ENCODE measurements at regions not wholly inside any gene's neighbourhood (a gene's known extent, or its start where the extent isn't known, plus 50 kb on each side); places are given as distances from the start of the nearest gene placed in this dataset.

- no peak overlapping the region for H3K27ac Mint-ChIP-seq
- no peak for DNase-seq
- no peak overlapping the region for H3K4me3 Mint-ChIP-seq
- no peaks in the 10 kb centered on the region for H3K4me1 Mint-ChIP-seq
- H3K27me3 Mint-ChIP-seq (ENCODE audit: low read depth in 3 of 3) = peaks cover 0 to 3% (median 1%) of the 10 kb centered on the region in 3 donors
- no peaks in the 10 kb centered on the region for H3K36me3 Mint-ChIP-seq
- peaks cover 0 to 2% (median 0%) of the 10 kb centered on the region in 6 donors for H3K9me3 Mint-ChIP-seq
These were observed 652.6 kb downstream of the BCL11A start for GRCh38 chr2:59900728-59901452.

DNA sequence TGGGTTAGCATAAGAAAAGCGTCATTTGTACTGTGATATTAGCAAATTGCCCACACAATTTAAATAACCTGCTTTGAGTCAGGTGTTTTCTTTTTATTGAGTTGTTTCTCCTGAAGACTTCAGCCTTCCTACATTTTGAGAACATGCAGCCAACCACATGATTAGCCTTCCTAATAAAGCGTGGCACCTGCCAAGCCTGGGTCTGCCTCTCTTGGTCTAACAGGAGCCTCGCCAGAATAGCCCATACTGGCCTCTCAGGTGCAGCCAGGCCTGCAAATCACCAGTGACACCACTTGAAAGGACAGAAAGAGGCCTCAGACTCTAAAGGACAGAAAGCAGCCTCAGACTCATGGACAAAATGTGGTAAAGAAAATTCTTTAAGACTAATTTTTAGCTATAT, 653.8 kb downstream of the BCL11A start:
- Mint-ChIP-seq H3K9me3 (peaks cover 0 to 2% (median 0%) of the 10 kb centered on the region in 6 donors), H3K36me3 (no peaks in the 10 kb centered on the region), H3K4me1 (no peaks in the 10 kb centered on the region), H3K4me3 (no peak overlapping the region), H3K27ac (no peak overlapping the region), H3K27me3 (ENCODE audit: low read depth in 3 of 3) (peaks cover 0 to 2% (median 2%) of the 10 kb centered on the region in 3 donors)
- no peak for DNase-seq

DNA sequence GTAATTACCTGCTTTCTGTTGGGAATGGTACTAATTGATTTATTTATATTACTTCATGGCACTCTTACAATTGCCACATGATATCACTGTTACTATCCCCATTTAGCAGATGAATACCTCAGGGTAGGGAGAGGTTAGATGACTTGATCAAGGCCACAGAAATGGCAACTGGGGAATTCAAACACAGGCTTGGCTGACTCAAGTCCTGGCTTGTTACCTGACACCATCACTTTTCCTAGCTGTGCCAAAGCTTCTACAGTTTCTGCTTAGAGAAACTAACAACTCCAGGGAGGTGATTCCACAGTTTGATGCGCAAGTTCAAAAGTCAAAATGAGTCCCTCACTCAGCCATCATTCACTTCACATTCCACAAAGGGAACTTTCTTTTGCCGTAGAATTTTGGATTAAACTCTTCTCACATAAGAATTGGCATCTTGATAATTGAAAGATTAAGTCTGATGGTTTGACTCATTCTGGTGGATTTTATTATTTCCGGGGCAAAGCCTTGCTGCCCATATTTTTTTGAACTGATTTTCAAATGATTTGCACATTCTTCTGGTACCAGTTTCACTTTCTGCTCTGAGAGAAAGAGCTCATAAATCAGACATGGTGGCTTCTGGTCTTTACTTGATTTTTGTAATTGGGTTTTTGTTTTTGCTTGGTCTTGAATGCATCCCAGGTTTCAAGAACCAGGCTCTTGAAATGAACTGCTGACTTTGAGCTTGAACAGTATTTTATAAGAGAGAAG, 656.8 kb downstream of the BCL11A start:
- H3K27ac Mint-ChIP-seq = no peak overlapping the region
- peaks cover 0 to 2% (median 0%) of the 10 kb centered on the region in 6 donors for H3K9me3 Mint-ChIP-seq
- peaks cover 0 to 3% (median 2%) of the 10 kb centered on the region in 3 donors for H3K27me3 Mint-ChIP-seq (ENCODE audit: low read depth in 3 of 3)

DNA sequence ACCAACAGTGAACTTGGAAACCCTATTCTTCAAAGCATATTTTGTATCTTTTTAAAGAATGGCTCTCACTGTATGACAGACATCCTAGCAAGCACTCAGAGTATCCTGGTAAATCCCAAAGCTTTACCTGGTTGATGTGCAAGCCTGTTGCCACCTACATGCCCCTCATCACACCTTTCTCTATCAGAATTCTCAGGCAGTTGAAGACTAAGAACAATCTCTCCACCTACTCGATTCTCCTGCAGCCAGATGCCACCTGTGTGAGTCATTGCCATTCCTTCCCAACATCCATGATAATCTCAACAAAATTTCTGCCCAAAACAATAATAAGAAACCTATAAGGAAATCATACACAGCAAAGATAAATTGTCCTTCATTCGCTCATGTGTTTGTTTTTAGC, 659.8 kb downstream of the BCL11A start:
- peaks cover 0 to 1% (median 0%) of the 10 kb centered on the region in 6 donors for H3K9me3 Mint-ChIP-seq
- H3K27ac Mint-ChIP-seq = no peak overlapping the region
- no peaks in the 10 kb centered on the region for H3K36me3 Mint-ChIP-seq
- H3K4me1 Mint-ChIP-seq = no peaks in the 10 kb centered on the region
- no peak for DNase-seq
- no peak overlapping the region for H3K4me3 Mint-ChIP-seq
- H3K27me3 Mint-ChIP-seq (ENCODE audit: low read depth in 3 of 3) = peaks cover 0 to 3% (median 2%) of the 10 kb centered on the region in 3 donors

More for the DNA sequence above, 656.8 kb downstream of the BCL11A start:
- no peak overlapping the region for H3K4me3 Mint-ChIP-seq
- no peak for DNase-seq
- no peaks in the 10 kb centered on the region for H3K36me3 Mint-ChIP-seq
- no peaks in the 10 kb centered on the region for H3K4me1 Mint-ChIP-seq

DNA sequence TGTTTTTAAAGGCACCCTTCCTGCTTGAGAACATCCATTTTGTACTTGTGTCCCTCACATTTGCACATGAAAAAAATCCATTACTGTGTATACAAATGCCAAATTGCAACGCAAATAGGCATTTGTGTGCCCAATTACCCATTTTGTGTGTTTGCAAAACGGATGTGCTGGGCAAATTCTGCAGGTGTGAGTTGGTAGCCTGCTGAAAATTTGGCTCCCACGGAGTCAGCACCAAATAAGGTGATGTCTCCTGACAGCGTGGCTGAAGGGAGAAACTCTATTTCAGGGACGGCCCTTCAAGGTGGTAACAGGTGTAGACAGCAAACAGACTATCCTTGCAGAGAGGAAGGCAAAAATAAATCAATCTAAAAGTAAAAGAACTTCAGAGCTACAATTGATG, 661.1 kb downstream of the BCL11A start:
- peaks cover 0 to 3% (median 0%) of the 10 kb centered on the region in 6 donors for H3K9me3 Mint-ChIP-seq
- peaks cover 5 to 11% of the 10 kb centered on the region in 2 donors for H3K4me1 Mint-ChIP-seq
- peaks cover 0 to 3% (median 2%) of the 10 kb centered on the region in 3 donors for H3K27me3 Mint-ChIP-seq (ENCODE audit: low read depth in 3 of 3)
- no peaks in the 10 kb centered on the region for H3K36me3 Mint-ChIP-seq
- no peak overlapping the region for H3K27ac Mint-ChIP-seq
- H3K4me3 Mint-ChIP-seq = no peak overlapping the region
- no peak for DNase-seq

GRCh38 chr2:59889305-59889704, 664.1 kb downstream of the BCL11A start:
- H3K9me3 Mint-ChIP-seq = peaks cover 0 to 5% (median 0%) of the 10 kb centered on the region in 6 donors

DNA sequence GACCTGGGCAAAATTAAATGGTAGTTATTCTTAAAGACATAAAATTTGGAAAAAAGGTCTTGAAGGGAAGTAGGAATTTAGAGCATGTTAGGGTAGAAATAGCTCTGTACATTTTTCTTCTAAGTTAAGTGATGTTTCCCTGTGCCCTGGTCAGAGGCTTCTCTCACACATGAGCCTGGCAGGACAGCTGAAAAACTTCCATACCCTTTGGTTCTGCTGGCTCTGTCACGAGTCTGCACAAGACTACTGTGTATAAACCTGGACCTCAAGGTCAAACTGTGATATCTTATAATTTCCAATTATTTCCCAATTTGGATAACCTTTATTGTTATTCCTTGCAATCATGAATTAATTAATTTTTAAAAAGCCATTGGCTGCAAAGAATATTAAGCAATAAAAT, 664.7 kb downstream of the BCL11A start:
- no peak for DNase-seq
- H3K27ac Mint-ChIP-seq = no peak overlapping the region
- H3K36me3 Mint-ChIP-seq = no peaks in the 10 kb centered on the region
- H3K4me3 Mint-ChIP-seq = no peak overlapping the region
- peaks cover 0 to 5% (median 0%) of the 10 kb centered on the region in 6 donors for H3K9me3 Mint-ChIP-seq
- H3K27me3 Mint-ChIP-seq (ENCODE audit: low read depth in 3 of 3) = peaks cover 0 to 5% (median 2%) of the 10 kb centered on the region in 3 donors
- H3K4me1 Mint-ChIP-seq = peaks cover 8 to 15% of the 10 kb centered on the region in 2 donors

More at GRCh38 chr2:59889305-59889704, 664.1 kb downstream of the BCL11A start:
- Mint-ChIP-seq H3K27ac (no peak overlapping the region), H3K36me3 (no peaks in the 10 kb centered on the region), H3K27me3 (ENCODE audit: low read depth in 3 of 3) (peaks cover 0 to 6% (median 2%) of the 10 kb centered on the region in 3 donors), H3K4me3 (no peak overlapping the region), H3K4me1 (peaks cover 8 to 15% of the 10 kb centered on the region in 2 donors)
- no peak for DNase-seq

GRCh38 chr2:59888015-59888414, 665.4 kb downstream of the BCL11A start:
- H3K9me3 Mint-ChIP-seq = peaks cover 0 to 5% (median 0%) of the 10 kb centered on the region in 6 donors
- peak overlapping the region in 1 of 6 donors; percentile 26 for H3K27ac Mint-ChIP-seq
- H3K4me3 Mint-ChIP-seq = no peak overlapping the region
- H3K27me3 Mint-ChIP-seq (ENCODE audit: low read depth in 3 of 3) = peaks cover 0 to 3% (median 2%) of the 10 kb centered on the region in 3 donors
- no peaks in the 10 kb centered on the region for H3K36me3 Mint-ChIP-seq
- H3K4me1 Mint-ChIP-seq = peaks cover 8 to 15% of the 10 kb centered on the region in 2 donors
- DNase-seq = peak; percentile 16 to 29 (median 26)

DNA sequence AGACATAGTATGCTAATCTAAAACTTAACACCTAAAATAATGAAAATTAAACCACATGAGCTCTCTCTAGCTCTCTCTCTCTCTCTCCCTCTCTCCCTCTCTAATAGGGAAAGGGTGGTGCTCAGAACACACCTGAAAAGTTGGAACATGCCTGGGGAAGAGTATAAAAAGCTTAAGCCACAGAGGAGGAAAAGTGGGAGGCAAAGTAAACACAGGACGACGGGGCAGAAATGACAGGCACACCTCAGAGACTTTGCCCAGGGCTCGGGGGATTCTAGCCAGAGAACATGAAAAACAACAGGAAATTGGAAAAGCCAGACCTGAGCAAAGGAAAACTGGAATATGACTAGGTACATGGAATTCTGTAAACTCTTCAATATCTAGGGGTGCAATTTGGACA, 666.1 kb downstream of the BCL11A start:
- Mint-ChIP-seq H3K9me3 (peaks cover 0 to 5% (median 0%) of the 10 kb centered on the region in 6 donors), H3K4me3 (no peak overlapping the region), H3K4me1 (peaks cover 8 to 15% of the 10 kb centered on the region in 2 donors), H3K27ac (no peak overlapping the region), H3K27me3 (ENCODE audit: low read depth in 3 of 3) (peaks cover 0 to 3% (median 2%) of the 10 kb centered on the region in 3 donors), H3K36me3 (no peaks in the 10 kb centered on the region)
- DNase-seq = no peak

- Mint-ChIP-seq H3K4me3 (no peak overlapping the region), H3K9me3 (peaks cover 0 to 5% (median 0%) of the 10 kb centered on the region in 6 donors), H3K27me3 (ENCODE audit: low read depth in 3 of 3) (peaks cover 0 to 3% (median 2%) of the 10 kb centered on the region in 3 donors), H3K27ac (no peak overlapping the region), H3K36me3 (no peaks in the 10 kb centered on the region), H3K4me1 (peaks cover 8 to 15% of the 10 kb centered on the region in 2 donors)
- no peak for DNase-seq
These were observed 666.7 kb downstream of the BCL11A start for GRCh38 chr2:59886759-59887158.

GRCh38 chr2:59885541-59885940, 667.9 kb downstream of the BCL11A start:
- H3K9me3 Mint-ChIP-seq = peaks cover 0 to 4% (median 0%) of the 10 kb centered on the region in 6 donors
- H3K4me3 Mint-ChIP-seq = no peak overlapping the region
- H3K36me3 Mint-ChIP-seq = no peaks in the 10 kb centered on the region
- peaks cover 0 to 3% (median 2%) of the 10 kb centered on the region in 3 donors for H3K27me3 Mint-ChIP-seq (ENCODE audit: low read depth in 3 of 3)
- H3K27ac Mint-ChIP-seq = no peak overlapping the region
- H3K4me1 Mint-ChIP-seq = peaks cover 8 to 15% of the 10 kb centered on the region in 2 donors
- DNase-seq = no peak

DNA sequence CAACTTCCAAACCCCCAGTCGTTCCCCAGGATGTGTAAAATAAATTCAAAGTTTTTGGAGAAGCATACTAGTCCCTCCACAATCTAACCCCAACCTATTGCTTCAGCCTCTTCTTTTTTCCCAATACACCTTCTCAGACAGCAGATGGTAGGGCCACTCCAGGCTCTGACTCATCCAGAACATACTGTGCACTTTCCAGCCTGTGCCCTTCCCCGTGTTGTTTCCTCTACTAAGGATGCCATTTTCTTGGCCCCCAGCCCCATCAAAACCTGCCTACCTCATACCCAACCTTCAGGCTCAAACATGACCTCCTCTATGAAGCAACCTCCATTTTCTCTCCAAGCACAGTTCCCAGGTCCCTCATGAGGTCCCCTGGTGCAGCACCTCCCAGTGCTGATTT, 669.3 kb downstream of the BCL11A start:
- Mint-ChIP-seq H3K27ac (no peak overlapping the region), H3K36me3 (no peaks in the 10 kb centered on the region), H3K4me3 (no peak overlapping the region), H3K9me3 (peaks cover 0 to 4% (median 0%) of the 10 kb centered on the region in 6 donors), H3K27me3 (ENCODE audit: low read depth in 3 of 3) (peaks cover 0 to 3% (median 2%) of the 10 kb centered on the region in 3 donors), H3K4me1 (peaks cover 8 to 15% of the 10 kb centered on the region in 2 donors)
- no peak for DNase-seq

- Mint-ChIP-seq H3K9me3 (peaks cover 0 to 8% (median 0%) of the 10 kb centered on the region in 6 donors), H3K36me3 (no peaks in the 10 kb centered on the region), H3K4me1 (peaks cover 6 to 8% of the 10 kb centered on the region in 2 donors), H3K4me3 (no peak overlapping the region), H3K27ac (no peak overlapping the region), H3K27me3 (ENCODE audit: low read depth in 3 of 3) (peaks cover 0 to 3% (median 2%) of the 10 kb centered on the region in 3 donors)
- DNase-seq = no peak
These were observed 670.6 kb downstream of the BCL11A start for GRCh38 chr2:59882822-59883221.

GRCh38 chr2:59882279-59882678, 671.2 kb downstream of the BCL11A start:
- H3K4me1 Mint-ChIP-seq = peaks cover 1 to 2% of the 10 kb centered on the region in 2 donors
- H3K27ac Mint-ChIP-seq = no peak overlapping the region
- no peak for DNase-seq

More at GRCh38 chr2:59882279-59882678, 671.2 kb downstream of the BCL11A start:
- Mint-ChIP-seq H3K36me3 (no peaks in the 10 kb centered on the region), H3K4me3 (no peak overlapping the region), H3K9me3 (peaks cover 0 to 7% (median 0%) of the 10 kb centered on the region in 6 donors), H3K27me3 (ENCODE audit: low read depth in 3 of 3) (peaks cover 0 to 3% (median under 1%) of the 10 kb centered on the region in 3 donors)

Measured in immature natural killer cell (primary cell).